Fibroblast of skin of left biceps (primary cell): ENCODE measurements at regions not wholly inside any gene's neighbourhood (a gene's known extent, or its start where the extent isn't known, plus 50 kb on each side); places are given as distances from the start of the nearest gene placed in this dataset.
"Not testable (repeated sequence)": the region's sequence is repeated elsewhere in the genome, so short reads cannot be mapped to it uniquely, and the experiment has no call there.

Experiments used
- DNase-seq, 2 experiments: peaks; one replicate each; pipeline ENCODE4 v3.0.0-alpha.2; 2013; ENCODE audit warnings: low read depth in 2 of 2

- no peak for DNase-seq
Observed at GRCh38 chr5:129163810-129164378, 69.3 kb downstream of the ISOC1 start.

GRCh38 chr5:129170050-129170449 lies 75.5 kb downstream of the ISOC1 start:
- no peak for DNase-seq

DNA sequence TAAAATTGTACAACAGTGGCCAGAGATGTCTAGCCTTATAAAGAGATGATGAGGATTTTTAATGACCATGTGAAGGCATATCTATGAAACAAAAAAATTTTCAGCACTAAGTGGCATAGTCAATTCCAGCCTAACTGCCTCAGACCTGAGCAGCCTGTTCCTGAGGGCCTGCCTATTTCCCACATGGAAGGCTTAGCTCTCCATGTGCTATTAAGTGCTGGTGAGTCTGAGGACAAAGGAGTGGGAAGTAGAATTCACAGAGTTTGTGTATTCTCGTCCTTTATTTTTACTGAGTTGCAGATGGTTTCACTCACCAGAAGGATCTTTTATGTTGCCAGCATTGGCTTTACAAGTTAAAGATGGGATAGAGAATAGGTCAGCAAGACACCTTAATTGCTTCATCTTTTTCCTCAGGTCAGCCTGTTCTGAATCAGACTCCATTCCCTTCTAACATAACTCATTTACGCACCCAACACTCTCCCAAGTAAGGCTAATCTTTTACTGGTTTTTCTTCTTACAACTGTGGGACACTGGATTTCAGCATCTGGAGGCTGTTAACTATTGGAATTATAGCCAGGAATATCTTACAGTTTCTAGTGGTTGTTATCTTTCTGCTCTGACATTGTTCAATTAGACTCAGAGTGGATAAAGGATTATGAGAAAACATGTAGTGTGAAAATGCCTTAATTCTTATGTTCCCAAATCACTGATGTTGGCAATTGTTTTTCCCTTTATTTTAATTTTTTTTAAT lies 76.8 kb downstream of the ISOC1 start:
- DNase-seq: no peak

- peak; percentile 1 to 2 for DNase-seq
Observed at GRCh38 chr5:129172580-129172979, 78.0 kb downstream of the ISOC1 start.

DNA sequence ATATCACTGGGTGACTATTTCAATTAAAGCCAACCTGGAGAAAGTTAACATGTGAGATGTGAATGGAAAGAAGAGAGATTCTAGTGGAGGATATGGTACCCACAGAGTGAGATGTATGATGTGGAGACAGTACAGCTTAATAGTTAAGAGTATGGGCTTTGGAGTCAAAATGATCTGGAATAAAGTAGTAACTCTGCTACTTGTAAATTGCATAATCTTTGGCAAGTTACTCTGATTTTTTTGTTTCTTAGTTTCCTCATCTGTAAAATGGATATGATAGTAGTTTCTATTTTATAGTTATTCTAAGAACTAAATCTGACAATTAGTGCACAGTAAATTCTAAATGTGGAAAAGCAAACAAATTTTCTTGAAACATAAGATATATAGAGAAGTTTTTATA lies 79.2 kb downstream of the ISOC1 start:
- DNase-seq: no peak

DNA sequence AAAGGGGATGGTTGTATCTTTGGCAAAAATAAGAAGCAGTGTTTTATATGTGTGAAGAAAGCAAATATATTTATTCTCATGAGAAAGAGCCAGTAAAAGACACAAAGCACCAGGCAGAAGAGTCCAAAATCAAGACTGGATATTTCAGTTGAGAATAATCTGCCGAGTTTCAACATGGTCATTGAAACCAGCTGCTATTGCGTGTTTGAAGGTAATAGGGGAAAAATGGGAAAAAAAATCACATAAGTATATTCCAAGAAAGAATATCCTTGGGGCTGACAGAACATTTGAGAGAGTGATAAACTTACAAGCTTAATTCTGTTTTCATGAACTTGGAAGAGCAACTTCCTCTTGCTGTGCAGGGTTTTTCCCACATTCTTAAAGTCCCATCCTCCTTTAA lies 79.9 kb downstream of the ISOC1 start:
- DNase-seq: no peak

GRCh38 chr5:129177451-129177850 lies 82.9 kb downstream of the ISOC1 start:
- DNase-seq: no peak

DNA sequence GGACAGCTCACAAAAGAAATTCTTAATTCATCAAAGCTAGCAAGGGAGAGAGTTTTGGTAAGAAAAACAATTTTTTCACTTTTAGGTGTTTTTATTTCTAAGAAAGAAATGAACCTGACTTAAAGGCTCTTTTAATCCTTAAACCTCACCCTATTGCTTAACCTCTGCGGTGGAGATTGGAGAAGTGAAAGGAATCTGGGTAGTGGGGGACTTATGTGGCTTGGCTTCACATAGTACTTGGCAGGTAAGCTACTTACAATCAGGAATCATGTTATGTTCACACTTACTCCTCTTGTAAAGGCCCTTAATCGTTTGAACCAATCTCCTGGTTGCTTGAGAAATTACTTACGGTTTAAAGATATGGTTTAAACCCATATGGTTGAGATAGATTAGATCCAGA lies 104.8 kb downstream of the ISOC1 start:
- no peak for DNase-seq

- DNase-seq: peak; percentile 1
Observed at GRCh38 chr5:129204525-129204924, 110.0 kb downstream of the ISOC1 start.

DNA sequence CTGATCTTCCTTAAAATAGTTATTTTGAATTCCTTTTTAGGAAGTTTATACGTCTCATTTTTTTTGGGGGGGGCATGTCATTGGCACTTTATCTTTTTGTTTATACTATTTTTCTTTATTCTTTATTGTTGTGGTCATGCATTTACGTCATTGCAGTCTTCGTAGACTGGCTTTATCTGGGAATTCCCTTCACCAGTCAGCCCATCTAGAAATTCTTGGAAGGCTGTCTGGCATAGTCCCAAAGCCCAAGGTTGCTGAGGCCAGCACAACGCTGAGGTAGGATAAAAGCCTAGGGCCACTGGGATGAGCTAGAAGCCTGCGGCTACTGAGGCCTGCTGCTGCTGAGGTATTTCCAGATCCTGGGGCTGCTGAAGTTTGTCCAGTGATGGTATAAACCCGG lies 121.5 kb downstream of the ISOC1 start:
- no peak for DNase-seq

GRCh38 chr5:129217179-129217578 lies 122.6 kb downstream of the ISOC1 start:
- no peak for DNase-seq

GRCh38 chr5:129223178-129223577 lies 128.6 kb downstream of the ISOC1 start:
- DNase-seq: no peak

DNA sequence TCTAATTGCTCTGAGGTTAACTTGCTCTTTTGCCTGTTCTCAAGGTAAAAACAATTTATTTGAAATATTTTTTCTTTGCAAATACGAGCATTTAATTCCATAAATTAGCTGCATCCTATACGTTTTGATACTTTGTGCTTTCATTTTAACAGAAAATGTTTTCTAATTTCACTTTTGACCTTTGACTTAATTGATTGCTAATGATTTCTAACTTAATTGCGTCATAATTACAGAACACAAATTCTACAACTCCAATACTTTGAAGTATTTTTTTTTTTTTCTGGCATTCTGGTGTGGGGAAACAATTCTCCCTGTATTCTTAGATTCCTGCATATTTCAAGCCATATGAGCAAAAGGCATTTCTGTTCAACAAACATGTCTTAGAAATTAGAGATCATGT lies 134.0 kb downstream of the ISOC1 start:
- no peak for DNase-seq

DNA sequence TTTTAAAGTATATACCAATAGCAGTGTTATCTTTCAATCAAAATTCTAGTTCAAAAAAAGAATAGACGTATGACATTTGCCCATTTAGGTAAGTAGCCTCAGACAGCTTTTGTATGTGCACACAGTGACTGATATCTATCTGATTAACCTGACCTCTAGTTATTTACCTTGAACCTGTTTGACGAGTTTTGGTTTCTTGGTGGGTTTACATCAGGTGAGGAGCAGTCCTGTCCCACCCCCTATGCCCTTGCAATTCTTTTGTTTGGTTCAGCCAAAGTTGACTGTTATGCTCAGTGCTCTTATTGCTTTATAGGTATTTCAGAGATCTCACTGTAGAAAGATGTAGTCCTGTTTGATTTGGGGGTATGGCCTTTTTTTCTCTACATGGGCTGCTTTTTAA lies 147.2 kb downstream of the ISOC1 start:
- DNase-seq: no peak

GRCh38 chr5:129243039-129243438 lies 148.5 kb downstream of the ISOC1 start:
- peak; percentile 28 to 34 for DNase-seq

- DNase-seq: peak; percentile 77 to 80
Observed at GRCh38 chr5:129244478-129244877, 149.9 kb downstream of the ISOC1 start.

DNA sequence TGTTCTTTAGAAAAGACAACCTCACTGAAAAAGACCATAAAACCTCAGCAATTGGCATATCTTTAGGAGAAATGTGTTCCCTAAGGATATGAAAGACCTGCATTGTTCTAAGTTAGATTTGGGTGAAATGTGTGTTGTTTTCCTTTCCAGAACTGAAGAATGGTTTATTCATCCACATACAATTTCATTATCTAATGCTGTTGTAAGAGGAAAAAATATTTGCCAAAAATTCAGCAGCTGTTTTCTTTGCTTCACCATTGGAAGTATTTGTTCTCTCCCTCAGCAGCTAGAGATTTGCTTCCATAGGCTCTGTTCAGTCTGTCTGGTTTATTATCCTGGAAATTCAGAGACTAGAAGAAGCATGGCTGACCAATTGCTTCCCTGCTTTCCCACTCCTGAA lies 150.9 kb downstream of the ISOC1 start:
- no peak for DNase-seq

DNA sequence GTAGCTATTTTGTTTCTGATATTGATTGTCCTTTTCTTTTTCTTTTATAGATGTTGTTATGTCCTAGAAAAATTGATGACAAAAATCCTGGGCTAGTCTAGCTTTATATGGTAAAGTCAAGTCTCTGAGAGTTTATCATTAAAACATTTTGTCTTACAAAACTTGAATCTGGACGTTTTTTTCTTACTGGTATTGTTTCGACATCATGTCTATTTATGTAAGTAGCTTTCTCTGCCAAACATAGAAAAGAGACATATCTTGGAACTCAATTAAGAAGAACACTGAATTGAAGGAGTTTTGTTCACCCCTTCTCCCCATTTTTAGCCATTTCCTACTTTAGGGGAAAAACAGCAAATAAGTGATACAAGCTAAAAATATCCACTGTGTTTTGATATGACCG lies 151.5 kb downstream of the ISOC1 start:
- no peak for DNase-seq

DNA sequence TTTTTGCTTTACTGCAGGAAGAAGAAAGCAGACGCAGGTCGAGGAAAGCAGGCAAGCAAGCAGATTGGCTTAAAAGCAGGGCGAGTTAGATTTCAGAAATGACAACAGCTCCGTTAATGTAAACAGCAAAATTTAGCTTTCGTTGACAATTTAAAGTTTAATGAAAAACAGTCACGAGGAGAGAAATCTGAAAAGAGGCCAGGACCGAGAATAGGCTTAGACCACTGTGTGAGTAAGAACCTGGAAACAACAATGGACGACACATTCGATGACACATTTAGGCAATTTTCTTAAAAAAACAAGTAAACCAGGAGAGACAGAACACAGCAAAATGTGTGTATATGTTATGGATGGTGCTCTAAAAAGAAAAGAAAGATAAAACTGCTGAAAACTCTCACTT lies 155.3 kb downstream of the ISOC1 start:
- no peak for DNase-seq

DNA sequence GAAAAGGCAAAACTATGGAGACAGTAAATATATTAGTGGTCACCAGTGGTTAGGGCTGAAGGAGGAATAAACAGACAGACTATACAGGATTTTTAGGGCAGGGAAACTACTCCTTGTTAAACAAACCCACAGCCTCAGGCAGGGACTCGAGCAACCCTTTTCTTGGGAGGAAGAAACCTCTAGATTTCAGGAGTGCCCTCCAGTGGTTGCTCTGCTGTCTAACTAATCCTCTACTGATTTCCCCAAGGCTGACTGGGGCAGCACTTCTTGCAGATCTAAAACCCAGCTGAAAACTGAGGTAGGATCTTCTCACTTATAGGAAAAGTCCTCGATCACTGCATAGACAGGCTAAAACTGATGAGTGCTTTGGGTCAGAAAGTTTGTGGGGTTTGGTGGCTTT lies 176.8 kb downstream of the ISOC1 start:
- peak in 1 of 2 experiments; percentile 3 for DNase-seq

DNA sequence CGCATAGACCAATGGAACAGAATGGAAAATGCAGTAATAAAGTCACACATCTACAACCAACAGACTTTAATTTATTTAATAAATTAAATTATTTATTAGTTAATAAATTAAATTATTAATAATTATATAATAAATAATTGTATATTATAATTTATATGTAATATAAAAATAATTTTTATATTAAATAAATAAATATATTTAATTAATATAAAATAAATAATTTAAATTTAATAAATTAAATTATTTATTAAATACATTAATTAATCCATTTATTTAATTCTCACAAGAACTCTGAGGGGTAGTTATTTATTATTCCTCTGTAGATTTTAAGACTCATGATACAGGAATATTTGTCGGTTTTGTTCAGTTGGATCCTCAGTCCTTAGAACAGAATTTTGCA lies 176.1 kb upstream of the ADAMTS19 start:
- DNase-seq: no peak

- DNase-seq: not testable (repeated sequence)
Observed at GRCh38 chr5:129294216-129294615, 165.9 kb upstream of the ADAMTS19 start.

GRCh38 chr5:129306725-129307124 lies 153.4 kb upstream of the ADAMTS19 start:
- no peak for DNase-seq

GRCh38 chr5:129322968-129323367 lies 137.1 kb upstream of the ADAMTS19 start:
- no peak for DNase-seq
